GM12878 (cell line): ENCODE measurements at regions not wholly inside any gene's neighbourhood (a gene's known extent, or its start where the extent isn't known, plus 50 kb on each side); places are given as distances from the start of the nearest gene placed in this dataset.

Experiments used
- ATAC-seq: fragments of 200-7000 bp; cut with Tn5 transposase; 3 replicates; pipeline ENCODE4 v1.9.1; 2020; ENCODE audit warnings: mild to moderate bottlenecking, moderate library complexity
- BruUV-seq: library from RNA; stranded (reverse); fragments of 400-500 nt; replicated peaks from 2 replicates; lab custom pipeline; 2021; lab: Mats Ljungman, UMichigan
- CTCF ChIA-PET: fragments of 300-600 bp; sonication (Branson Sonifier 250); formaldehyde crosslinking; extraction: SDS; loops from one replicate; lab custom pipeline; 2021; ENCODE audit warnings: inconsistent platforms; lab: Yijun Ruan, JAX
- POLR2A ChIA-PET: fragments of 350-600 bp; formaldehyde crosslinking; extraction: SDS; loops from one replicate; lab custom pipeline; 2021; ENCODE audit warnings: inconsistent platforms; lab: Charles Lee
- RAD21 ChIA-PET: fragments of 300-600 bp; sonication (Branson Sonifier 250); formaldehyde crosslinking; loops from one replicate; lab custom pipeline; 2023; ENCODE audit warnings: antibody characterized with exemption; ENCODE audit not compliant: unreplicated experiment; lab: Charles Lee
- SMC1A ChIA-PET: fragments of 300-600 bp; sonication (Branson Sonifier 250); formaldehyde crosslinking; loops from one replicate; lab custom pipeline; 2023; ENCODE audit not compliant: unreplicated experiment, uncharacterized antibody; lab: Charles Lee
- DNase-seq: peaks from one replicate; pipeline ENCODE4 v3.0.0-alpha.2; 2011; ENCODE audit warnings: low read depth, low spot score
- FAIRE-seq: peaks from 3 replicates; lab custom pipeline; 2011; peaks lifted over from hg19 to GRCh38; lab: Jason Lieb, UNC
- H2AFZ ChIP-seq: 2 replicates; pipeline ENCODE4 v1.6.0; 2011; ENCODE audit warnings: low read depth, low read length, control low read depth; ENCODE audit not compliant: control insufficient read depth
- H3K27ac ChIP-seq: 2 replicates; pipeline ENCODE4 v1.5.1; 2011; ENCODE audit warnings: control low read depth; ENCODE audit not compliant: control insufficient read depth, insufficient read depth
- H3K27me3 ChIP-seq, 2 experiments: replicated peaks in 1 of 2; 2 replicates each; pipeline versions ENCODE4 v1.6.0 to v1.6.1; 2011; ENCODE audit warnings: low read length in 1 of 2; ENCODE audit not compliant: control insufficient read depth in 2 of 2, insufficient read depth in 2 of 2
- H3K36me3 ChIP-seq, 2 experiments: 2 replicates each; pipeline ENCODE4 v1.5.1; 2011; ENCODE audit warnings: low read length in 1 of 2; ENCODE audit not compliant: control insufficient read depth in 2 of 2, insufficient read depth in 2 of 2
- H3K4me1 ChIP-seq: 2 replicates; pipeline ENCODE4 v1.6.1; 2011; ENCODE audit warnings: mild to moderate bottlenecking, low read length, moderate library complexity, mixed read lengths; ENCODE audit not compliant: control insufficient read depth, insufficient read depth
- H3K4me2 ChIP-seq: 2 replicates; pipeline ENCODE4 v1.6.0; 2011; ENCODE audit warnings: control low read depth; ENCODE audit not compliant: control insufficient read depth, insufficient read depth
- H3K4me3 ChIP-seq: fragments of 200-600 bp; sonication (generic); 2 replicates; pipeline ENCODE4 v1.5.1; 2016
- H3K79me2 ChIP-seq: 2 replicates; pipeline ENCODE4 v1.6.0; 2011; ENCODE audit warnings: low read length; ENCODE audit not compliant: control insufficient read depth, insufficient read depth
- H3K9ac ChIP-seq: 2 replicates; pipeline ENCODE4 v1.8.0; 2011; ENCODE audit warnings: low read length, control low read depth, mixed read lengths; ENCODE audit not compliant: control insufficient read depth, insufficient read depth
- H3K9me3 ChIP-seq: replicated peaks from 3 replicates; pipeline ENCODE4 v1.5.1; 2011; ENCODE audit warnings: mild to moderate bottlenecking, low read length; ENCODE audit not compliant: control insufficient read depth, insufficient read depth
- H4K20me1 ChIP-seq: 2 replicates; pipeline ENCODE4 v1.6.0; 2011; ENCODE audit not compliant: control insufficient read depth, insufficient read depth
- CBX3 ChIP-seq: fragments of 200-600 bp; sonication (generic); IDR thresholded peaks from 2 replicates; pipeline ENCODE4 v1.6.1; 2016; ENCODE audit warnings: low read depth, borderline replicate concordance
- CBX5 ChIP-seq: sonication (generic); IDR thresholded peaks from 2 replicates; pipeline ENCODE4 v1.6.1; 2016; ENCODE audit warnings: low read depth, moderate library complexity, mild to moderate bottlenecking, inconsistent platforms
- ESRRA ChIP-seq: IDR thresholded peaks from 2 replicates; pipeline ENCODE4 v1.6.1; 2012; ENCODE audit warnings: mild to moderate bottlenecking, low read length, improper control_type of control experiment
- FOXK2 ChIP-seq: fragments of 450-650 bp; IDR thresholded peaks from 2 replicates; pipeline ENCODE4 v1.6.1; 2017; ENCODE audit warnings: mild to moderate bottlenecking, moderate library complexity
- FOXM1 ChIP-seq: IDR thresholded peaks from 2 replicates; pipeline ENCODE4 v1.6.1; 2012; ENCODE audit warnings: low read depth, mild to moderate bottlenecking, inconsistent platforms, low read length, moderate library complexity
- IRF4 ChIP-seq: IDR thresholded peaks from 2 replicates; pipeline ENCODE4 v1.6.1; 2011; ENCODE audit warnings: low read depth, low read length
- NFYA ChIP-seq: IDR thresholded peaks from 2 replicates; pipeline ENCODE4 v1.6.1; 2011; ENCODE audit warnings: low read depth, mild to moderate bottlenecking, low read length, improper control_type of control experiment, borderline replicate concordance
- NR2C2 ChIP-seq: IDR thresholded peaks from 2 replicates; pipeline ENCODE4 v1.6.1; 2011; ENCODE audit warnings: borderline replicate concordance, low read depth; ENCODE audit not compliant: control insufficient read depth, insufficient read length
- POLR2AphosphoS2 ChIP-seq: IDR thresholded peaks from 2 replicates; pipeline ENCODE4 v1.6.1; 2011; ENCODE audit warnings: low read depth, mild to moderate bottlenecking, low read length, improper control_type of control experiment, moderate library complexity
- RELA ChIP-seq: fragments of 450-650 bp; IDR thresholded peaks from 2 replicates; pipeline ENCODE4 v1.8.0; 2014; ENCODE audit warnings: borderline replicate concordance; ENCODE audit not compliant: partially characterized antibody
- RUNX3 ChIP-seq: IDR thresholded peaks from 2 replicates; pipeline ENCODE4 v1.6.1; 2012; ENCODE audit warnings: low read length, inconsistent platforms
- TAF1 ChIP-seq: IDR thresholded peaks from 2 replicates; pipeline ENCODE4 v1.6.1; 2011; ENCODE audit warnings: mild to moderate bottlenecking, low read depth, low read length, borderline replicate concordance
- ZSCAN29 ChIP-seq: fragments of 450-650 bp; IDR thresholded peaks from 2 replicates; pipeline ENCODE4 v1.6.1; 2017; ENCODE audit warnings: mild to moderate bottlenecking, moderate library complexity
- WGBS: methylation state at CpG from one replicate; pipeline ENCODE4 v1.1.6; 2016; ENCODE audit warnings: low lambda C conversion rate; ENCODE audit not compliant: insufficient replicate concordance, insufficient coverage; ENCODE audit errors: missing lambda C conversion rate; 5-methylcytosine and 5-hydroxymethylcytosine counted together
- in situ Hi-C: fragments of 300-500 bp; cut with MboI; formaldehyde crosslinking; loops from 9 replicates; pipeline ENCODE4 v1.14.3; 2018; ENCODE audit warnings: mixed read lengths
- intact Hi-C: fragments of 100-400 bp; cut with micrococcal nuclease; formaldehyde crosslinking; loops from one replicate; pipeline ENCODE4 v1.14.2; 2022; ENCODE audit not compliant: unreplicated experiment
- TF ChIP-seq, protein P1 (sequence below): fragments of 450-650 bp; IDR thresholded peaks from 2 replicates; pipeline ENCODE4 v1.6.1; 2017; ENCODE audit warnings: borderline replicate concordance

DNA sequence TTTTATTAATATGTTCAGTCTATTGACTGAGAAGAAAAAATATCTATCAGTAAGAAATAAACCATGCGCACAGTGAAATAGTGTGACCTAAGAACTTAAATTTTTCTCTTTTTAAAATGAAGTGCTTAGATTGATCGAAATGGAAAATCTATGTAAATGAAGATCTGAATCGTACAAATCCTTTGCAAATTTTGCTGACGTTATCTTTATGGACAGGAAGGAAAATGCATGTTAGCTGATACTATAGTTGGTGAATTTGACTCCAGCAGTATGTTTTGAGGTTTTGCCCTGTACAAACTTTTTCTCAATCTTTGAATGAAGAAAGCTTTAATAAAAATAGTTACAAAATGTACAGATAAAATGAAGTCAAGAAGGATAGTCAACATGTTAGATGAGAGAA is 82.9 kb downstream of the NRN1 start:
- 53% methylated on average over 4 of the region's 4 CpGs for WGBS
- Histone ChIP-seq H3K4me2 (no peak overlapping the region), H3K4me1 (no peaks in the 10 kb centered on the region), H3K9me3 (no peaks in the 10 kb centered on the region), H3K4me3 (no peak overlapping the region), H2AFZ (no peak overlapping the region), H4K20me1 (no peaks in the 10 kb centered on the region), H3K79me2 (no peaks in the 10 kb centered on the region), H3K36me3 (no peaks in the 10 kb centered on the region), H3K27me3 (no peaks in the 10 kb centered on the region), H3K27ac (no peak overlapping the region), H3K9ac (no peak overlapping the region)
- TF ChIP-seq, protein P1, sequence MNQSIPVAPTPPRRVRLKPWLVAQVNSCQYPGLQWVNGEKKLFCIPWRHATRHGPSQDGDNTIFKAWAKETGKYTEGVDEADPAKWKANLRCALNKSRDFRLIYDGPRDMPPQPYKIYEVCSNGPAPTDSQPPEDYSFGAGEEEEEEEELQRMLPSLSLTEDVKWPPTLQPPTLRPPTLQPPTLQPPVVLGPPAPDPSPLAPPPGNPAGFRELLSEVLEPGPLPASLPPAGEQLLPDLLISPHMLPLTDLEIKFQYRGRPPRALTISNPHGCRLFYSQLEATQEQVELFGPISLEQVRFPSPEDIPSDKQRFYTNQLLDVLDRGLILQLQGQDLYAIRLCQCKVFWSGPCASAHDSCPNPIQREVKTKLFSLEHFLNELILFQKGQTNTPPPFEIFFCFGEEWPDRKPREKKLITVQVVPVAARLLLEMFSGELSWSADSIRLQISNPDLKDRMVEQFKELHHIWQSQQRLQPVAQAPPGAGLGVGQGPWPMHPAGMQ = no peak
- TF ChIP-seq NFYA (no peak), RUNX3 (no peak), CBX3 (no peak), ESRRA (no peak), POLR2AphosphoS2 (no peak), FOXK2 (no peak), NR2C2 (no peak), ZSCAN29 (no peak), RELA (no peak), IRF4 (no peak), FOXM1 (no peak), TAF1 (no peak), CBX5 (no peak)
- BruUV-seq = no TSS peak
- ChIA-PET SMC1A (no interaction called here), RAD21 (no interaction called here), CTCF (interaction anchor here (1.1 kb wide), 1 partner anchor 13 kb away, joined by 3 read pairs; no protein-coding TSS in a partner anchor), POLR2A (no interaction called here)
- DNase-seq = no peak
- FAIRE-seq = no peak
- ATAC-seq = no peak
- intact Hi-C loops = no loop called here
- in situ Hi-C loops = no loop called here
